ENCODE measurements at regions not wholly inside any gene's neighbourhood (a gene's known extent, or its start where the extent isn't known, plus 50 kb on each side); places are given as distances from the start of the nearest gene placed in this dataset.

DNA sequence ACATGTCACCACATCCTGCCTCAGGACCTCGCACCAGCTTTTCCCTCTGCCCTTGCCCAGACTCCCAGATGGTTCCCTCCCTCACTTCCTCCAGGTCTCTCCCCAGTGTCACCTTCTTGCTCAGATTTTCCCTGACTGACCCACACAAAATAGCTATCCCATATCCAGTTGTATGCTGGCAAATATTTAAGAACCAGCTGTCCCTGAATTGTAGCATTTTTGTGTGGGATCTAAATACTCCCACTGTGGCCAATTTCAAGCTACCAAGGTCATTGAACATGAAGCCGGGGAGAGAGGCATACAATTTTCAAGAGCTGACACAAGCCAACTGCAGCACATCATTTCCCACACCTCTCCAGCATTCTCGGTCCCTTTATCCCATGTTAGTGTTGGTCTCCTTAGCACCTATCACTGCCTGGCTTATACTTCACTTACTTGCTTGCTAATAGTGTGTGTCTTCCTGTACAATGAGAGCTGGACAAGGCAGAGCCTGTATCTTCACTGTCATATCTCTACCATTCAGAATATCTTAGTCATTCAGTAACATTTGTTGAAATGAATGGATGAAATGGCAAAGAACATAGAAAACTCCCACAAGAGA, 101.3 kb upstream of the CTNNB1 start:
- Histone ChIP-seq H3K27ac (no peak overlapping the region), H3K27me3 (no peaks in the 10 kb centered on the region), H3K36me3 (no peaks in the 10 kb centered on the region), H3K4me1 (peaks cover 0 to 6% (median 0%) of the 10 kb centered on the region in 4 donors), H3K9me3 (no peaks in the 10 kb centered on the region), H3K4me3 (no peak overlapping the region)
- TF ChIP-seq POLR2A (IDR thresholded peaks at IDR 0.05): no peak
- TF ChIP-seq, protein P1, sequence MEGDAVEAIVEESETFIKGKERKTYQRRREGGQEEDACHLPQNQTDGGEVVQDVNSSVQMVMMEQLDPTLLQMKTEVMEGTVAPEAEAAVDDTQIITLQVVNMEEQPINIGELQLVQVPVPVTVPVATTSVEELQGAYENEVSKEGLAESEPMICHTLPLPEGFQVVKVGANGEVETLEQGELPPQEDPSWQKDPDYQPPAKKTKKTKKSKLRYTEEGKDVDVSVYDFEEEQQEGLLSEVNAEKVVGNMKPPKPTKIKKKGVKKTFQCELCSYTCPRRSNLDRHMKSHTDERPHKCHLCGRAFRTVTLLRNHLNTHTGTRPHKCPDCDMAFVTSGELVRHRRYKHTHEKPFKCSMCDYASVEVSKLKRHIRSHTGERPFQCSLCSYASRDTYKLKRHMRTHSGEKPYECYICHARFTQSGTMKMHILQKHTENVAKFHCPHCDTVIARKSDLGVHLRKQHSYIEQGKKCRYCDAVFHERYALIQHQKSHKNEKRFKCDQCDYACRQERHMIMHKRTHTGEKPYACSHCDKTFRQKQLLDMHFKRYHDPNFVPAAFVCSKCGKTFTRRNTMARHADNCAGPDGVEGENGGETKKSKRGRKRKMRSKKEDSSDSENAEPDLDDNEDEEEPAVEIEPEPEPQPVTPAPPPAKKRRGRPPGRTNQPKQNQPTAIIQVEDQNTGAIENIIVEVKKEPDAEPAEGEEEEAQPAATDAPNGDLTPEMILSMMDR (IDR thresholded peaks at IDR 0.05): no peak
- DNase-seq: no peak

DNA sequence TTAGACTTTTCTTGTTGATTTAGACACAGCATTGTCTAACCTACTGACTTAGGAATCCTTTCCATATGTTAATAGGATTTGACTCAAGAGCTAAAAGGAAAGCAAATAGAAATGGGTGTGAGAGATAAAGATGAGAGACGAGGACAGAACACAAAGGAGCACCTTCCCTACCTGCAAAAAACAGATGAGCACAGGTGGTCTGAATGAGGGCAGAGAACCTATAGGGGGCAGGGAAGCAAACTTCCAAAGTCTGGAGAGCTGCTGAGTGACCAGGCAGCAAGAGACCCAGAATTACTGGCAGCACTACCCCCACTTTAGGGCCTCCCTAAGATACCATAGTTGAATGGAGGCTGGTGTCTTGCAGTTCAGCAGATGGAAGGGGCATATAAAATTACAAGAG, 98.1 kb upstream of the CTNNB1 start:
- TF ChIP-seq, protein P1 (IDR thresholded peaks at IDR 0.05): no peak
- no peak for TF ChIP-seq POLR2A (IDR thresholded peaks at IDR 0.05)

DNA sequence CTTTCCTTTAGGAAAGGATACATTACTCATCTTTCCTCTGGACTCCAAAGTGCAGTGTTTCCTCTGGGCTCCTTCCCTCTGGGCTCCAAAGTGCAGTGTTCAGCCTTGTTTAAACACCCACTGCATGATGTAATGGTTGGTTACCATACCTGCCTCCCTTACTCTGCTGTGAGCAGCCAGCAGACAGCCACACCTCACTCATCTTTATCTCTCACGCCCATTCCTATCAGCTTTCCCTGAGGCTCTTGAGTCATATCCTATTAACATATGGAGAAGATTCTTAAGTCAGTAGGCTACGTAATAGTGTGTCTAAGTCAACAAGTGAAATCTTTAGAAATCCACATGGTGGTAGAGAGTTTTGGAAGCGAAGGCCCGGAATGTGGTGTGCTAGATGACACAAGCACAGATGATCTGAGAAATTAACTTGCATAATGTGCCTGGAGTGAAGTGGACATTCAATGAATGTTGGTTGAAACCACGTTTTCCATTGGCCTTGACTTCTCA, 97.2 kb upstream of the CTNNB1 start:
- H3K36me3 ChIP-seq: no peaks in the 10 kb centered on the region
- H3K27me3 ChIP-seq: peaks cover 0 to 3% of the 10 kb centered on the region in 2 donors
- no peaks in the 10 kb centered on the region for H3K9me3 ChIP-seq
- H3K4me3 ChIP-seq: no peak overlapping the region
- H3K27ac ChIP-seq: peak overlapping the region in 2 of 4 donors; percentile 58 to 82
- DNase-seq: peak in 1 of 3 donors; percentile 78
- TF ChIP-seq POLR2A (IDR thresholded peaks at IDR 0.05): peak in 1 of 2 donors; percentile 20
- TF ChIP-seq, protein P1 (IDR thresholded peaks at IDR 0.05): no peak
- peaks cover 0 to 6% (median 0%) of the 10 kb centered on the region in 4 donors for H3K4me1 ChIP-seq

More for the DNA sequence above, 98.1 kb upstream of the CTNNB1 start:
- no peaks in the 10 kb centered on the region for H3K9me3 ChIP-seq
- H3K27ac ChIP-seq: peak overlapping the region in 2 of 4 donors; percentile 58 to 82
- peaks cover 0 to 3% of the 10 kb centered on the region in 2 donors for H3K27me3 ChIP-seq
- no peaks in the 10 kb centered on the region for H3K36me3 ChIP-seq
- DNase-seq: no peak
- no peak overlapping the region for H3K4me3 ChIP-seq
- peaks cover 0 to 6% (median 0%) of the 10 kb centered on the region in 4 donors for H3K4me1 ChIP-seq

DNA sequence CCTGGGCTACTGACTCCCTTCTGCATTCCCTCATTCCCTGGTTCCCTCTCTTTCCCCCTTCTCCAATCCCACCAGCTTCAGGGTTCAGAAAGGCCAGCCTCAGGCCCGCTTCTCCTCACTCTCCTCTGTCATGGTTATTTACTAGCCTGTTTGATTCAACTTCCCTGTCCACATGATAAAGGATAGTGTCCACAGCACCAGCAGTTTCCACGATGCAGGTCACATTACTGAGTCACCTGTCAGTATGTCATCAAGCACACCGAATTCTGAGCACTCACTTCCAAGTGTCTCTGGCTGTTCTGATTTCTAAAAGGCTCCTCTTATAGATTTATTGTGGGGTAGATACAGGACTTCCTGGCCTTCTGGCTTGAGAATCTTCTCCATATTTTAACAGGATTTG, 96.6 kb upstream of the CTNNB1 start:
- no peak for TF ChIP-seq POLR2A (IDR thresholded peaks at IDR 0.05)
- TF ChIP-seq, protein P1 (IDR thresholded peaks at IDR 0.05): no peak
- H3K27me3 ChIP-seq: peaks cover 0 to 3% of the 10 kb centered on the region in 2 donors
- no peaks in the 10 kb centered on the region for H3K9me3 ChIP-seq
- H3K4me1 ChIP-seq: peaks cover 0 to 6% (median 0%) of the 10 kb centered on the region in 4 donors
- no peak overlapping the region for H3K4me3 ChIP-seq
- no peak overlapping the region for H3K27ac ChIP-seq
- no peak for DNase-seq
- H3K36me3 ChIP-seq: no peaks in the 10 kb centered on the region

DNA sequence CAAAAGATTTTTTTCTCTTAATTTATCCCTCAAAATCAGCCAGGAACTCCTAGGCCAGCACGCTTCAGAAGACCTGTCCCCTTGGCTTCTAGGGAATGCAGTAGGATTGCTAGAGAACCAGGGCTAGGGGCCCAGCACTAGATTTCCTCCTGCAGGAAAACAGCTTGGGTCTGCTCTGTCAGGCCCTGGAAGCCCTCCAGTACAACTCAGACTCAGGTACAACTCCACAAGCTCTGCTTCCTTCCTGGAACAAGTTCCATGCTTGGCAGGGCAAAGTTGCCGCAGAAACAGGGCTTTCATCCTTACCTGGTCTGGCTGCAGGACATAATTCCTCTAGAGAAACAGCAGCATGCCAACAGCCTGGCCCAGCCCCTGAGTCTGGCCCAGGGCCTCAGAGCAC, 96.1 kb upstream of the CTNNB1 start:
- Histone ChIP-seq H3K9me3 (no peaks in the 10 kb centered on the region), H3K36me3 (no peaks in the 10 kb centered on the region), H3K27me3 (peaks cover 0 to 3% of the 10 kb centered on the region in 2 donors), H3K27ac (no peak overlapping the region), H3K4me3 (no peak overlapping the region), H3K4me1 (peaks cover 0 to 6% (median 0%) of the 10 kb centered on the region in 4 donors)
- DNase-seq: no peak
- TF ChIP-seq, protein P1 (IDR thresholded peaks at IDR 0.05): no peak
- no peak for TF ChIP-seq POLR2A (IDR thresholded peaks at IDR 0.05)
